ENCODE measurements at regions not wholly inside any gene's neighbourhood (a gene's known extent, or its start where the extent isn't known, plus 50 kb on each side); places are given as distances from the start of the nearest gene placed in this dataset.
A peak's percentile ranks its signal among the peaks of the same experiment; 100 is the strongest.

DNA sequence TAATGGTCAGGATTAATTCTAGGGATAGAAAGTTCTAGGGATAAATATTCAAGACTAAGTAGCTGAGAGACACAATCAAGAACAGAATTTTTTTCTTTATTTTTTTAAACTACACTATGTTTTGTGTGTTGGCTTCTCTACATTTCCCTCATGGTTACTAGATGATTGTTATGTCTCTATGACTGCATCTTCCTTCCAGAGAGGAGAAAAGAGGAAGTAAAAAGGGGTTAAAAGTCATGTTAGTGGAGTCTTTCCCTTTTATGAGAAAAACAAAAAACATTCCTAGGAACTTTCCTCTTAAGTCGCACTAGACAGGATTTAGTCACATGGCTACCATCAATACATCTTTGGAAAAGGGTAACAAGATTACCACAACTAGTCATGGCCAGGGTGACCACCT, 375.0 kb downstream of the KCNJ2 start:
- no peaks in the 10 kb centered on the region for H3K4me1 Mint-ChIP-seq (ENCODE audit: low read depth, unreplicated experiment)
- intact Hi-C loops (cut with micrococcal nuclease; ENCODE audit: unreplicated experiment): no loop called here
- DNase-seq: no peak
- H3K4me3 Mint-ChIP-seq (ENCODE audit: low read depth, unreplicated experiment): no peak overlapping the region
- H3K27ac Mint-ChIP-seq (ENCODE audit: unreplicated experiment): no peak overlapping the region
- H3K9me3 Mint-ChIP-seq (ENCODE audit: low read depth, unreplicated experiment): peaks cover 3% of the 10 kb centered on the region
- H3K27me3 Mint-ChIP-seq (ENCODE audit: unreplicated experiment): no peaks in the 10 kb centered on the region
- TF ChIP-seq, protein P1, sequence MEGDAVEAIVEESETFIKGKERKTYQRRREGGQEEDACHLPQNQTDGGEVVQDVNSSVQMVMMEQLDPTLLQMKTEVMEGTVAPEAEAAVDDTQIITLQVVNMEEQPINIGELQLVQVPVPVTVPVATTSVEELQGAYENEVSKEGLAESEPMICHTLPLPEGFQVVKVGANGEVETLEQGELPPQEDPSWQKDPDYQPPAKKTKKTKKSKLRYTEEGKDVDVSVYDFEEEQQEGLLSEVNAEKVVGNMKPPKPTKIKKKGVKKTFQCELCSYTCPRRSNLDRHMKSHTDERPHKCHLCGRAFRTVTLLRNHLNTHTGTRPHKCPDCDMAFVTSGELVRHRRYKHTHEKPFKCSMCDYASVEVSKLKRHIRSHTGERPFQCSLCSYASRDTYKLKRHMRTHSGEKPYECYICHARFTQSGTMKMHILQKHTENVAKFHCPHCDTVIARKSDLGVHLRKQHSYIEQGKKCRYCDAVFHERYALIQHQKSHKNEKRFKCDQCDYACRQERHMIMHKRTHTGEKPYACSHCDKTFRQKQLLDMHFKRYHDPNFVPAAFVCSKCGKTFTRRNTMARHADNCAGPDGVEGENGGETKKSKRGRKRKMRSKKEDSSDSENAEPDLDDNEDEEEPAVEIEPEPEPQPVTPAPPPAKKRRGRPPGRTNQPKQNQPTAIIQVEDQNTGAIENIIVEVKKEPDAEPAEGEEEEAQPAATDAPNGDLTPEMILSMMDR (IDR thresholded peaks at IDR 0.05; ENCODE audit: unreplicated experiment): no peak
- BruUV-seq (replicated peaks): no TSS peak
- CTCF ChIA-PET: no interaction called here
- no peaks in the 10 kb centered on the region for H3K36me3 Mint-ChIP-seq (ENCODE audit: insufficient read depth, unreplicated experiment)

DNA sequence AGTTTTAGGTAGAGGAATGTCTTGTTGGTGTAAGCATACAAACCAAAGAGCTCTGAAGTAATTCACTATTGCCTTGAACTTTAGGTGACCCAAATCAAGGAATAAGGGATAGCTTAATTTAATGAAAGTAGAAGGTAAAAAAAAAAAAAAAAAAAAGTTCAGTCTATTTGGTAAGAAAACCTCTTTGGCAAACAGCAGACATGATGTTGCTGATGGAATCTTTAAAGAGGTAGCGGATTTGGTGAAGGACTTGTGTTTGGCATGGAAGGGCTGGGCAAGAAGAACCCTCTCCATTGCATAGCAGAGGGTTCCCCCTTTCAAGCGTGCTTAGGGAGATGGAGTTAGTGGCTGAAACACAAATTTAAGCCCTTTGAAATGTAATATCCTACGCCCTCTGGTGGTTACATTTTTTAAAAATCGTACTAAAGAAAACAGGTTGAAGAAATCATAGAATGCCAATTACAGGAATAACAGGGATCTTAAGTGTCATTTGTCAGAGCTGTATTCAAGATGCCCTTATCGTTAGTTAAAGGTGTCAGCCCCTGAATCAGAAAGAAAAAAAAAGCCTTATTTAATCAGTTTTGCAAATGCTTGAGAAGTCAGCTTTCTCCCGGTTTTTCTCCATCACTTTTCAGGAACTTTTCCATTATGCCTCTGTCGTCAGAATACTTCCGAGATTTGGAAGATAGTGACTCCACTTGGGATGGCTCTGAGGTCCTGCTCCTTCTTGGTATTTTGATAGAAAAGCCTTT, 383.1 kb downstream of the KCNJ2 start:
- Mint-ChIP-seq H3K9me3 (ENCODE audit: low read depth, unreplicated experiment) (peaks cover 3% of the 10 kb centered on the region), H3K36me3 (ENCODE audit: insufficient read depth, unreplicated experiment) (no peaks in the 10 kb centered on the region), H3K27ac (ENCODE audit: unreplicated experiment) (no peak overlapping the region), H3K4me3 (ENCODE audit: low read depth, unreplicated experiment) (no peak overlapping the region), H3K4me1 (ENCODE audit: low read depth, unreplicated experiment) (no peaks in the 10 kb centered on the region), H3K27me3 (ENCODE audit: unreplicated experiment) (no peaks in the 10 kb centered on the region)
- DNase-seq: no peak
- TF ChIP-seq, protein P1 (IDR thresholded peaks at IDR 0.05; ENCODE audit: unreplicated experiment): peak; percentile 59
- BruUV-seq (replicated peaks): no TSS peak
- intact Hi-C loops (cut with micrococcal nuclease; ENCODE audit: unreplicated experiment): loop anchor here (5.0 kb wide), 1 partner anchor 985 kb away; no protein-coding TSS in a partner anchor
- CTCF ChIA-PET: interaction anchor here (0.6 kb wide), 1 partner anchor 387 kb away, joined by 3 read pairs; no protein-coding TSS in a partner anchor

DNA sequence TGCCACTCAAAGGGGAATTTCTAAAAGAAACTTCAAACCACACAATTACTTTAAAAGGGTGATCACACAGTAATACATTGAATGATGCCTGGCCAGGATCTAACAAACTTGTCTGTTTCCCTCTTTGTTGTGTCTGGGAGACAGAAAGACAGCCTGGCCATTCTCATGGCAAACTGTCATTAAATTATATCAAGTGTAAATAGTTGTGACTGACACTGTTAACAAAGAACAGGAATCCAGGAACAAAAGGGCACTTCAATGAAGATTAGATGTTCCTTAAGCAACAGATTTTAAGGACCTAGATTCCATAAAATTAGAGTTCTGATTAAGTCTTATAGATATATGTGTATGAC, 383.6 kb downstream of the KCNJ2 start:
- Mint-ChIP-seq H3K4me1 (ENCODE audit: low read depth, unreplicated experiment) (no peaks in the 10 kb centered on the region), H3K27me3 (ENCODE audit: unreplicated experiment) (no peaks in the 10 kb centered on the region), H3K9me3 (ENCODE audit: low read depth, unreplicated experiment) (peaks cover 3% of the 10 kb centered on the region), H3K27ac (ENCODE audit: unreplicated experiment) (no peak overlapping the region), H3K4me3 (ENCODE audit: low read depth, unreplicated experiment) (no peak overlapping the region), H3K36me3 (ENCODE audit: insufficient read depth, unreplicated experiment) (no peaks in the 10 kb centered on the region)
- intact Hi-C loops (cut with micrococcal nuclease; ENCODE audit: unreplicated experiment): loop anchor here (5.0 kb wide), 1 partner anchor 986 kb away; no protein-coding TSS in a partner anchor
- CTCF ChIA-PET: no interaction called here
- DNase-seq: no peak
- no TSS peak for BruUV-seq (replicated peaks)
- TF ChIP-seq, protein P1 (IDR thresholded peaks at IDR 0.05; ENCODE audit: unreplicated experiment): no peak

DNA sequence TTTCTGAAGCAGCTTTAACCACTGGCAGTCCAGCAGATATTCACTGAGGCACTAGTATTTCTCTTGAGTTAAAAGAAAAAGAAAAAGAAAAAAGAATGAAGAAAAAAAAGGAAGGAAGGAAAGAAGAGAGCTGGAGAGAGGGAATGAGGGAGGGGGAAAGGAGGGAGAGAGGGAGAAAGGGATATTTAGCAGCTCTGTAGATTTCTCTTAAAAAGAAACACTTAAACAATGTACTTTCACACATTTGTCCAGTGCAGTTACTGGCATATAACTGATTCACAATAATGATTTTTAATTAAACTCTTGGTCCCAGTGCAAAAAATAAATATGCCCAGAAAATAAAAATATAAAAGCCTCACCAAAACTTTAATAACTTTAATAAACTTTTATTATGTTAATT, 386.4 kb downstream of the KCNJ2 start:
- CTCF ChIA-PET: no interaction called here
- Mint-ChIP-seq H3K36me3 (ENCODE audit: insufficient read depth, unreplicated experiment) (no peaks in the 10 kb centered on the region), H3K9me3 (ENCODE audit: low read depth, unreplicated experiment) (peaks cover 2% of the 10 kb centered on the region), H3K4me1 (ENCODE audit: low read depth, unreplicated experiment) (no peaks in the 10 kb centered on the region), H3K27ac (ENCODE audit: unreplicated experiment) (no peak overlapping the region), H3K27me3 (ENCODE audit: unreplicated experiment) (no peaks in the 10 kb centered on the region), H3K4me3 (ENCODE audit: low read depth, unreplicated experiment) (no peak overlapping the region)
- no peak for DNase-seq
- BruUV-seq (replicated peaks): no TSS peak
- intact Hi-C loops (cut with micrococcal nuclease; ENCODE audit: unreplicated experiment): no loop called here
- TF ChIP-seq, protein P1 (IDR thresholded peaks at IDR 0.05; ENCODE audit: unreplicated experiment): no peak
